Suprapubic skin (tissue), 4 donors: ENCODE measurements at regions not wholly inside any gene's neighbourhood (a gene's known extent, or its start where the extent isn't known, plus 50 kb on each side); places are given as distances from the start of the nearest gene placed in this dataset.

Experiments
- DNase-seq, 2 donors: peaks; one replicate each; pipeline ENCODE4 v3.0.0-alpha.2; 2019; ENCODE audit warnings: low spot score in 2 of 2
- H3K27ac ChIP-seq: fragments of 200-600 bp; sonication (generic); one replicate; pipeline ENCODE4 v1.5.1; 2019
- H3K27me3 ChIP-seq: fragments of 200-600 bp; sonication (generic); one replicate; pipeline ENCODE4 v1.5.1; 2019
- H3K36me3 ChIP-seq: fragments of 200-600 bp; sonication (generic); one replicate; pipeline ENCODE4 v1.5.1; 2019
- H3K4me1 ChIP-seq: fragments of 200-600 bp; sonication (generic); one replicate; pipeline ENCODE4 v1.5.1; 2019
- H3K4me3 ChIP-seq: fragments of 200-600 bp; sonication (generic); one replicate; pipeline ENCODE4 v1.5.1; 2019; ENCODE audit warnings: mild to moderate bottlenecking
- H3K9me3 ChIP-seq: fragments of 200-600 bp; sonication (generic); one replicate; pipeline ENCODE4 v1.5.1; 2019
- EP300 ChIP-seq: sonication (generic); formaldehyde crosslinking; IDR thresholded peaks from one replicate; pipeline ENCODE4 v1.6.1; 2017; ENCODE audit warnings: antibody characterized with exemption
- POLR2A ChIP-seq, 2 donors: fragments of 450-650 bp; IDR thresholded peaks; one replicate each; pipeline ENCODE4 v1.6.1; 2017; ENCODE audit warnings: antibody characterized with exemption in 2 of 2, mild to moderate bottlenecking in 2 of 2, moderate library complexity in 2 of 2
- POLR2AphosphoS5 ChIP-seq, 3 donors: sonication (generic); formaldehyde crosslinking; IDR thresholded peaks; one replicate each; pipeline ENCODE4 v1.6.1; 2017; ENCODE audit warnings: antibody characterized with exemption in 3 of 3
- WGBS: methylation state at CpG from one replicate; pipeline ENCODE4 v1.1.5; 2018; 5-methylcytosine and 5-hydroxymethylcytosine counted together
- TF ChIP-seq, protein P1 (sequence below), 2 donors: fragments of 200-600 bp in 1 of 2; fragments of 450-650 bp in 1 of 2; sonication (generic) in 1 of 2; IDR thresholded peaks; one replicate each; pipeline ENCODE4 v1.5.1; 2016 to 2019; ENCODE audit warnings: antibody characterized with exemption in 2 of 2, mild to moderate bottlenecking in 1 of 2, moderate library complexity in 1 of 2

DNA sequence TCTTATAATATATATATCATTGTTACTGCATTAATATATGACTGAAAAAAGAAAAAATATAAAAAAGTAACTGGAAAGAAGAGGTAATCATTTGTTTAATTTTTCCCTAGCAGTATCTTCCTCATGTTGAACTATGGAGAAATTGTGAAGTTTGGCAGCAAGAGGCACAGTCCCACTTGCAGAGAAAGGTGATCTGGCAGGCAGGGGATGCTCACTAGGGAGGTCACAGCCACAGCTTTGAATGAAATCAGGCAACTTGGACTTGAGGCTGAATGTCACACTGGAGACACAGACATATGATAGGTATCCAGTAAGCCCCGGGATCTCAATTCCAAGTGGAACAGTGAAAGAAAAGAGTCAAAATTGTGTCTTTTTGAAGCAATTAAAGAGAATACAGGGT is 149.9 kb upstream of the RORA start:
- Histone ChIP-seq H3K27me3 (no peaks in the 10 kb centered on the region), H3K27ac (no peak overlapping the region), H3K4me1 (no peaks in the 10 kb centered on the region), H3K4me3 (no peak overlapping the region), H3K9me3 (no peaks in the 10 kb centered on the region), H3K36me3 (no peaks in the 10 kb centered on the region)
- TF ChIP-seq POLR2A (IDR thresholded peaks at IDR 0.05) (no peak), EP300 (no peak), POLR2AphosphoS5 (IDR thresholded peaks at IDR 0.05) (no peak)
- TF ChIP-seq, protein P1, sequence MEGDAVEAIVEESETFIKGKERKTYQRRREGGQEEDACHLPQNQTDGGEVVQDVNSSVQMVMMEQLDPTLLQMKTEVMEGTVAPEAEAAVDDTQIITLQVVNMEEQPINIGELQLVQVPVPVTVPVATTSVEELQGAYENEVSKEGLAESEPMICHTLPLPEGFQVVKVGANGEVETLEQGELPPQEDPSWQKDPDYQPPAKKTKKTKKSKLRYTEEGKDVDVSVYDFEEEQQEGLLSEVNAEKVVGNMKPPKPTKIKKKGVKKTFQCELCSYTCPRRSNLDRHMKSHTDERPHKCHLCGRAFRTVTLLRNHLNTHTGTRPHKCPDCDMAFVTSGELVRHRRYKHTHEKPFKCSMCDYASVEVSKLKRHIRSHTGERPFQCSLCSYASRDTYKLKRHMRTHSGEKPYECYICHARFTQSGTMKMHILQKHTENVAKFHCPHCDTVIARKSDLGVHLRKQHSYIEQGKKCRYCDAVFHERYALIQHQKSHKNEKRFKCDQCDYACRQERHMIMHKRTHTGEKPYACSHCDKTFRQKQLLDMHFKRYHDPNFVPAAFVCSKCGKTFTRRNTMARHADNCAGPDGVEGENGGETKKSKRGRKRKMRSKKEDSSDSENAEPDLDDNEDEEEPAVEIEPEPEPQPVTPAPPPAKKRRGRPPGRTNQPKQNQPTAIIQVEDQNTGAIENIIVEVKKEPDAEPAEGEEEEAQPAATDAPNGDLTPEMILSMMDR (IDR thresholded peaks at IDR 0.05): no peak
- 77% methylated on average over 1 of the region's 1 CpG for WGBS
- no peak for DNase-seq

DNA sequence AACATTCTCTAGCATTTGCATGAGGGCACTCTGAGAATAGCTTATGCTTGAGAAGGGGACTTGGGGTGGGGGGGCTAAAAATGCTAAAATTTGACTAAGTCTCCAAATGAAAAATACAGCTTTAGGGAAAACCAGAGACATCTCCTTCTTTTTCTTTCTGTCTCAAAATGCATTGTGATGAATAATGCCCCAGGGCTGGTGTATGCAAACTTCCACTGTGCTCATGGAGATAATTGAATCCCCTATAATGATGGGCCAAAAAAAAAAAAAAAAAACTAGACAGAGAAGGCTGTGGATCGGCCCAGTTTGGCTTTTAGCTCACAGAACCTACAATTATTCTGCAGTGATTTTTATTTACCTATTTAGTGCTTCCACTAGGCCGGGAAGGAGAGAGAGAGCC is 147.9 kb upstream of the RORA start:
- H3K4me1 ChIP-seq: no peaks in the 10 kb centered on the region
- no peak overlapping the region for H3K27ac ChIP-seq
- H3K27me3 ChIP-seq: no peaks in the 10 kb centered on the region
- H3K4me3 ChIP-seq: no peak overlapping the region
- no peak for TF ChIP-seq POLR2AphosphoS5 (IDR thresholded peaks at IDR 0.05)
- TF ChIP-seq EP300: no peak
- TF ChIP-seq POLR2A (IDR thresholded peaks at IDR 0.05): no peak
- TF ChIP-seq, protein P1 (IDR thresholded peaks at IDR 0.05): no peak
- whole genome bisulfite sequencing: 77% methylated on average over 2 of the region's 2 CpGs
- no peaks in the 10 kb centered on the region for H3K9me3 ChIP-seq
- no peak for DNase-seq
- no peaks in the 10 kb centered on the region for H3K36me3 ChIP-seq

DNA sequence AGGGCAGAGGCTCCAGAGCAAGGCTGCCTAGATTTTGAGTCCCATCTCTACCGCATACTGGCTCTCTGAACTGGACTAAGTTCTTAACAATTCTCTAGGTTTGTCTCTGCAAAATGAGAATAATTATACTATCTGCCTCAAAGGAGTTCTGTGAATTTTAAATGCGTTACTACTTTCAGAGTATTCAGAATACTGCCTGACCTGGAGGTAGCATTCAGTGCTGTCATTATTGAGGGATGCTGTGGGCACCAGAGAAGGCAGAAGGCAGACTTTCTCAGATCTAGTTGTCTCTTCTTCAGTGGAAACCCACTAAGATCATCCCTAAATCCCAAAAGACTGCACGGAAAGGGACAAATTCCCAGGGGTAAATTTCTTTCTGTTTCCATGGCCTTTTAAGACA is 147.4 kb upstream of the RORA start:
- Histone ChIP-seq H3K27me3 (no peaks in the 10 kb centered on the region), H3K9me3 (no peaks in the 10 kb centered on the region), H3K36me3 (no peaks in the 10 kb centered on the region), H3K4me1 (no peaks in the 10 kb centered on the region), H3K27ac (no peak overlapping the region), H3K4me3 (no peak overlapping the region)
- no peak for TF ChIP-seq EP300
- no peak for TF ChIP-seq POLR2A (IDR thresholded peaks at IDR 0.05)
- TF ChIP-seq, protein P1 (IDR thresholded peaks at IDR 0.05): no peak
- no peak for TF ChIP-seq POLR2AphosphoS5 (IDR thresholded peaks at IDR 0.05)
- 92% methylated on average over 3 of the region's 3 CpGs for WGBS
- DNase-seq: no peak

DNA sequence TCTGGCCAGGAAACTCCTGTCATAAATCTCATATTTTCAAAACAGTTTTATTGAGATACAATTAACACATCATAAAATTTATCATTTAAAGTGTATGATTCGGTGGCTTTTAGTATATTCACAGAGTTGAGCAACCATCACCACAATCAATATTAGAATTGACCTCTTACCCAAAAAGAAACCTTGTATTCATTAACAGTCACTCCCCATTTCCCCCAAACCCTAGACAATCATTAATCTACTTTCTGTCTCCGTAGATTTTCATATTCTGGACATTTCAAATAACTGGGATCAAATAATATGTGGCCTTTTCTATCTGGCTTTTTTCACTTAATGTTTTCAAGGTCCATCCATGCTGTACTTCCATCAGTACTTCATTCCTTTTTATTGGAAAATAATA is 145.7 kb upstream of the RORA start:
- TF ChIP-seq, protein P1 (IDR thresholded peaks at IDR 0.05): no peak
- TF ChIP-seq POLR2A (IDR thresholded peaks at IDR 0.05) (no peak), POLR2AphosphoS5 (IDR thresholded peaks at IDR 0.05) (no peak), EP300 (no peak)
- Histone ChIP-seq H3K27ac (no peak overlapping the region), H3K36me3 (no peaks in the 10 kb centered on the region), H3K9me3 (no peaks in the 10 kb centered on the region), H3K27me3 (no peaks in the 10 kb centered on the region), H3K4me3 (no peak overlapping the region), H3K4me1 (no peaks in the 10 kb centered on the region)
- DNase-seq: no peak
- WGBS: 90% methylated on average over 2 of the region's 2 CpGs

DNA sequence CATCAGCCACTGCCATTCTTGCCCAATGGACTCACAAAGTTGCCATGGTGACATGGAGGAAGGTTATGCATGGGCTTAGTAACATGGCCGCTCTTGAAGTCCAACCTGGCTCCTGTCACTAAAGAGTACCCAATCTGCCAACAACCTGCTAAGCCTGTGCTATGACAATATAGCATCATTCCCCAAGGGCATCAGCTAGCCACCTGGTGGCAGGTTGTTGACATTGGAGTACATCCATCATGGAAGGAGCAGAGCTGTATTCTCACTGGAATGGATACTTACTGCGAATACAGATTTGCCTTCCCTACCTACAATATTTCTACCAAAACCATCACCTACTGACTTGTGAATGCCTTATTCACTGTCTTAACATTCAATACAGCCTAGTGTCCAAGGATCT is 138.9 kb upstream of the RORA start:
- WGBS: 87% methylated on average over 2 of the region's 2 CpGs
- Histone ChIP-seq H3K36me3 (no peaks in the 10 kb centered on the region), H3K9me3 (no peaks in the 10 kb centered on the region), H3K4me3 (no peak overlapping the region), H3K27ac (no peak overlapping the region), H3K27me3 (no peaks in the 10 kb centered on the region), H3K4me1 (no peaks in the 10 kb centered on the region)
- no peak for DNase-seq
- TF ChIP-seq POLR2AphosphoS5 (IDR thresholded peaks at IDR 0.05): no peak
- TF ChIP-seq EP300: no peak
- TF ChIP-seq, protein P1 (IDR thresholded peaks at IDR 0.05): no peak
- TF ChIP-seq POLR2A (IDR thresholded peaks at IDR 0.05): no peak
